GM23338 (cell line): ENCODE measurements at regions not wholly inside any gene's neighbourhood (a gene's known extent, or its start where the extent isn't known, plus 50 kb on each side); places are given as distances from the start of the nearest gene placed in this dataset.

Experiments used
- ATAC-seq: fragments of 200-7000 bp; cut with Tn5 transposase; 3 replicates; pipeline ENCODE4 v1.9.1; 2020
- DNase-seq: peaks from one replicate; pipeline ENCODE4 v3.0.0-alpha.2; 2015; ENCODE audit warnings: low spot score
- H2AFZ ChIP-seq: fragments of 200-600 bp; sonication (generic); 2 replicates; pipeline ENCODE4 v1.8.0; 2016; ENCODE audit warnings: antibody characterized with exemption, mild to moderate bottlenecking, moderate library complexity
- H3F3A ChIP-seq: fragments of 200-600 bp; sonication (generic); replicated peaks from 2 replicates; pipeline ENCODE4 v1.8.0; 2017; ENCODE audit warnings: antibody characterized with exemption, mixed run types, low read depth
- H3K27ac ChIP-seq: fragments of 200-600 bp; sonication (generic); 2 replicates; pipeline ENCODE4 v1.6.1; 2016; ENCODE audit warnings: low read depth
- H3K27me3 ChIP-seq: fragments of 200-600 bp; sonication (generic); 2 replicates; pipeline ENCODE4 v1.8.0; 2016; ENCODE audit warnings: mild to moderate bottlenecking, mixed run types, moderate library complexity; ENCODE audit not compliant: insufficient read depth
- H3K36me3 ChIP-seq: fragments of 200-600 bp; sonication (generic); 2 replicates; pipeline ENCODE4 v1.8.0; 2016; ENCODE audit warnings: mild to moderate bottlenecking; ENCODE audit not compliant: insufficient read depth
- H3K4me1 ChIP-seq: fragments of 200-600 bp; sonication (generic); 2 replicates; pipeline ENCODE4 v1.8.0; 2016; ENCODE audit warnings: mild to moderate bottlenecking, moderate library complexity; ENCODE audit not compliant: insufficient read depth
- H3K4me2 ChIP-seq: fragments of 200-600 bp; sonication (generic); 2 replicates; pipeline ENCODE4 v1.7.1; 2017; ENCODE audit warnings: mixed run types
- H3K4me3 ChIP-seq: fragments of 200-600 bp; sonication (generic); 2 replicates; pipeline ENCODE4 v1.6.1; 2016; ENCODE audit warnings: mixed run types
- H3K79me2 ChIP-seq: fragments of 200-600 bp; sonication (generic); replicated peaks from 2 replicates; pipeline ENCODE4 v1.8.0; 2017; ENCODE audit warnings: mild to moderate bottlenecking; ENCODE audit not compliant: insufficient read depth
- H3K9me2 ChIP-seq: fragments of 200-600 bp; sonication (generic); 2 replicates; pipeline ENCODE4 v1.8.0; 2017; ENCODE audit not compliant: insufficient read depth
- H4K20me1 ChIP-seq: fragments of 200-600 bp; sonication (generic); replicated peaks from 2 replicates; pipeline ENCODE4 v1.8.0; 2017; ENCODE audit warnings: mild to moderate bottlenecking; ENCODE audit not compliant: insufficient read depth
- H3K27ac Mint-ChIP-seq: 2 replicates; pipeline ENCODE4 v1.8.0; 2020; ENCODE audit warnings: inconsistent platforms, mild to moderate bottlenecking, moderate library complexity, mixed read lengths
- H3K27me3 Mint-ChIP-seq: 3 replicates; pipeline ENCODE4 v1.8.0; 2022; ENCODE audit warnings: low read depth, mild to moderate bottlenecking, moderate library complexity, mixed read lengths, inconsistent platforms; ENCODE audit not compliant: insufficient read depth, poor library complexity
- H3K36me3 Mint-ChIP-seq: 3 replicates; pipeline ENCODE4 v1.8.0; 2021; ENCODE audit warnings: low read depth, mild to moderate bottlenecking, inconsistent platforms, moderate library complexity, mixed read lengths
- H3K4me1 Mint-ChIP-seq: 3 replicates; pipeline ENCODE4 v1.8.0; 2020; ENCODE audit warnings: mild to moderate bottlenecking, inconsistent platforms, mixed read lengths
- H3K4me3 Mint-ChIP-seq: 3 replicates; pipeline ENCODE4 v1.8.0; 2021; ENCODE audit warnings: moderate library complexity, mild to moderate bottlenecking, inconsistent platforms, mixed read lengths
- H3K9me3 Mint-ChIP-seq: 3 replicates; pipeline ENCODE4 v1.8.0; 2020; ENCODE audit warnings: moderate library complexity, mild to moderate bottlenecking, inconsistent platforms, mixed read lengths
- CREB1 ChIP-seq: fragments of 250-450 bp; sonication (Bioruptor Pico); IDR thresholded peaks from 2 replicates; pipeline ENCODE4 v1.5.0; 2020; ENCODE audit warnings: low read depth, mild to moderate bottlenecking, moderate library complexity
- CTCF ChIP-seq, 2 experiments: fragments of 200-600 bp in 1 of 2; sonication (generic) in 1 of 2; conservative IDR thresholded peaks; 2 replicates each; pipeline versions ENCODE4 v1.5.1 to v1.6.1; 2016 to 2017; ENCODE audit warnings: antibody characterized with exemption in 2 of 2, low read depth in 2 of 2, mild to moderate bottlenecking in 2 of 2, moderate library complexity in 1 of 2
- EZH2 ChIP-seq: fragments of 200-600 bp; sonication (generic); IDR thresholded peaks from one replicate; pipeline ENCODE4 v1.8.0; 2017; ENCODE audit warnings: antibody characterized with exemption, mild to moderate bottlenecking, low read depth; ENCODE audit not compliant: unreplicated experiment
- EZH2phosphoT487 ChIP-seq: fragments of 200-600 bp; sonication (generic); IDR thresholded peaks from one replicate; pipeline ENCODE4 v1.8.1; 2018; ENCODE audit warnings: antibody characterized with exemption; ENCODE audit not compliant: unreplicated experiment
- JUNB ChIP-seq: IDR thresholded peaks from one replicate; pipeline ENCODE4 v1.6.1; 2016; ENCODE audit warnings: antibody characterized with exemption; ENCODE audit not compliant: unreplicated experiment
- NANOG ChIP-seq: IDR thresholded peaks from 2 replicates; pipeline ENCODE4 v1.6.1; 2016; ENCODE audit warnings: antibody characterized with exemption, borderline replicate concordance
- POLR2AphosphoS5 ChIP-seq: IDR thresholded peaks from 2 replicates; pipeline ENCODE4 v1.6.1; 2016; ENCODE audit warnings: antibody characterized with exemption, low read depth
- REST ChIP-seq: IDR thresholded peaks from one replicate; pipeline ENCODE4 v1.6.1; 2018; ENCODE audit warnings: antibody characterized with exemption; ENCODE audit not compliant: unreplicated experiment
- STAT1 ChIP-seq: IDR thresholded peaks from one replicate; pipeline ENCODE4 v1.6.1; 2016; ENCODE audit warnings: antibody characterized with exemption; ENCODE audit not compliant: unreplicated experiment
- ZNF114 ChIP-seq: fragments of 250-450 bp; sonication (Bioruptor Pico); IDR thresholded peaks from 2 replicates; pipeline ENCODE4 v1.5.0; 2020; ENCODE audit warnings: mild to moderate bottlenecking, moderate library complexity
- ZNF331 ChIP-seq: fragments of 250-450 bp; sonication (Bioruptor Pico); IDR thresholded peaks from 2 replicates; pipeline ENCODE4 v1.5.0; 2020; ENCODE audit warnings: low read depth, mild to moderate bottlenecking, moderate library complexity
- TF ChIP-seq, protein P1 (sequence below): fragments of 250-450 bp; sonication (Bioruptor Pico); IDR thresholded peaks from 2 replicates; pipeline ENCODE4 v1.5.0; 2020; ENCODE audit warnings: mild to moderate bottlenecking, moderate library complexity
- TF ChIP-seq, protein P2 (sequence below): IDR thresholded peaks from 2 replicates; pipeline ENCODE4 v1.6.1; 2016; ENCODE audit warnings: antibody characterized with exemption

DNA sequence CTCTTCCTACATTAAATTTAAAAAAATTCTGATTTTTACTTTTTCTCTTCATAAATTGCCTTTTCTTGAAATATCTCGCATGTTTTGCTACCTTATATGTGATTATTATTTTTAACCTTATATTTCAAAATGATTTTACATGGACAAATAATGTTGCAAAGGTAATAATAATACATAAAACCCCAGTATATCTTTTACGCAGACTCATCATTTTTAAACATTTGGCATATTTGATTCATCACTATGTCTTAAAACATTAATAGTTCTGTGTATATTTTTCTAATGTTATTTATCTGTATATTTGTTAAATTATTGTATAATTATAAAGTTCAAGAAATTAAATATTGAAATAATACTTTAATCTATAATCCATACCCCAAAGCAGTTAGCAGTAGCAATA is 350.8 kb downstream of the RPL10L start:
- Histone ChIP-seq H3K4me1 (no peaks in the 10 kb centered on the region), H3K9me2 (no peaks in the 10 kb centered on the region), H3F3A (no peaks in the 10 kb centered on the region), H3K4me2 (no peak overlapping the region), H3K27ac (no peak overlapping the region), H3K79me2 (no peaks in the 10 kb centered on the region), H3K27me3 (no peaks in the 10 kb centered on the region), H3K36me3 (no peaks in the 10 kb centered on the region), H3K4me3 (no peak overlapping the region), H2AFZ (no peak overlapping the region), H4K20me1 (0 out of 2 replicates have a peak, but pooled peaks cover 2% of the 10 kb centered on the region)
- no peaks in the 10 kb centered on the region for H3K4me1 Mint-ChIP-seq
- H3K9me3 Mint-ChIP-seq = no peaks in the 10 kb centered on the region
- no peak overlapping the region for H3K4me3 Mint-ChIP-seq
- DNase-seq = no peak
- ATAC-seq = no peak
- TF ChIP-seq EZH2phosphoT487 (no peak), EZH2 (no peak), REST (no peak), CTCF (conservative IDR thresholded peaks at IDR 0.05; ENCODE audit: low read depth in 2 of 2) (no peak), ZNF331 (CRISPR knock-in tag) (no peak), STAT1 (no peak), NANOG (no peak), ZNF114 (CRISPR knock-in tag) (no peak), POLR2AphosphoS5 (no peak), CREB1 (CRISPR knock-in tag) (no peak), JUNB (no peak)
- TF ChIP-seq, protein P1, sequence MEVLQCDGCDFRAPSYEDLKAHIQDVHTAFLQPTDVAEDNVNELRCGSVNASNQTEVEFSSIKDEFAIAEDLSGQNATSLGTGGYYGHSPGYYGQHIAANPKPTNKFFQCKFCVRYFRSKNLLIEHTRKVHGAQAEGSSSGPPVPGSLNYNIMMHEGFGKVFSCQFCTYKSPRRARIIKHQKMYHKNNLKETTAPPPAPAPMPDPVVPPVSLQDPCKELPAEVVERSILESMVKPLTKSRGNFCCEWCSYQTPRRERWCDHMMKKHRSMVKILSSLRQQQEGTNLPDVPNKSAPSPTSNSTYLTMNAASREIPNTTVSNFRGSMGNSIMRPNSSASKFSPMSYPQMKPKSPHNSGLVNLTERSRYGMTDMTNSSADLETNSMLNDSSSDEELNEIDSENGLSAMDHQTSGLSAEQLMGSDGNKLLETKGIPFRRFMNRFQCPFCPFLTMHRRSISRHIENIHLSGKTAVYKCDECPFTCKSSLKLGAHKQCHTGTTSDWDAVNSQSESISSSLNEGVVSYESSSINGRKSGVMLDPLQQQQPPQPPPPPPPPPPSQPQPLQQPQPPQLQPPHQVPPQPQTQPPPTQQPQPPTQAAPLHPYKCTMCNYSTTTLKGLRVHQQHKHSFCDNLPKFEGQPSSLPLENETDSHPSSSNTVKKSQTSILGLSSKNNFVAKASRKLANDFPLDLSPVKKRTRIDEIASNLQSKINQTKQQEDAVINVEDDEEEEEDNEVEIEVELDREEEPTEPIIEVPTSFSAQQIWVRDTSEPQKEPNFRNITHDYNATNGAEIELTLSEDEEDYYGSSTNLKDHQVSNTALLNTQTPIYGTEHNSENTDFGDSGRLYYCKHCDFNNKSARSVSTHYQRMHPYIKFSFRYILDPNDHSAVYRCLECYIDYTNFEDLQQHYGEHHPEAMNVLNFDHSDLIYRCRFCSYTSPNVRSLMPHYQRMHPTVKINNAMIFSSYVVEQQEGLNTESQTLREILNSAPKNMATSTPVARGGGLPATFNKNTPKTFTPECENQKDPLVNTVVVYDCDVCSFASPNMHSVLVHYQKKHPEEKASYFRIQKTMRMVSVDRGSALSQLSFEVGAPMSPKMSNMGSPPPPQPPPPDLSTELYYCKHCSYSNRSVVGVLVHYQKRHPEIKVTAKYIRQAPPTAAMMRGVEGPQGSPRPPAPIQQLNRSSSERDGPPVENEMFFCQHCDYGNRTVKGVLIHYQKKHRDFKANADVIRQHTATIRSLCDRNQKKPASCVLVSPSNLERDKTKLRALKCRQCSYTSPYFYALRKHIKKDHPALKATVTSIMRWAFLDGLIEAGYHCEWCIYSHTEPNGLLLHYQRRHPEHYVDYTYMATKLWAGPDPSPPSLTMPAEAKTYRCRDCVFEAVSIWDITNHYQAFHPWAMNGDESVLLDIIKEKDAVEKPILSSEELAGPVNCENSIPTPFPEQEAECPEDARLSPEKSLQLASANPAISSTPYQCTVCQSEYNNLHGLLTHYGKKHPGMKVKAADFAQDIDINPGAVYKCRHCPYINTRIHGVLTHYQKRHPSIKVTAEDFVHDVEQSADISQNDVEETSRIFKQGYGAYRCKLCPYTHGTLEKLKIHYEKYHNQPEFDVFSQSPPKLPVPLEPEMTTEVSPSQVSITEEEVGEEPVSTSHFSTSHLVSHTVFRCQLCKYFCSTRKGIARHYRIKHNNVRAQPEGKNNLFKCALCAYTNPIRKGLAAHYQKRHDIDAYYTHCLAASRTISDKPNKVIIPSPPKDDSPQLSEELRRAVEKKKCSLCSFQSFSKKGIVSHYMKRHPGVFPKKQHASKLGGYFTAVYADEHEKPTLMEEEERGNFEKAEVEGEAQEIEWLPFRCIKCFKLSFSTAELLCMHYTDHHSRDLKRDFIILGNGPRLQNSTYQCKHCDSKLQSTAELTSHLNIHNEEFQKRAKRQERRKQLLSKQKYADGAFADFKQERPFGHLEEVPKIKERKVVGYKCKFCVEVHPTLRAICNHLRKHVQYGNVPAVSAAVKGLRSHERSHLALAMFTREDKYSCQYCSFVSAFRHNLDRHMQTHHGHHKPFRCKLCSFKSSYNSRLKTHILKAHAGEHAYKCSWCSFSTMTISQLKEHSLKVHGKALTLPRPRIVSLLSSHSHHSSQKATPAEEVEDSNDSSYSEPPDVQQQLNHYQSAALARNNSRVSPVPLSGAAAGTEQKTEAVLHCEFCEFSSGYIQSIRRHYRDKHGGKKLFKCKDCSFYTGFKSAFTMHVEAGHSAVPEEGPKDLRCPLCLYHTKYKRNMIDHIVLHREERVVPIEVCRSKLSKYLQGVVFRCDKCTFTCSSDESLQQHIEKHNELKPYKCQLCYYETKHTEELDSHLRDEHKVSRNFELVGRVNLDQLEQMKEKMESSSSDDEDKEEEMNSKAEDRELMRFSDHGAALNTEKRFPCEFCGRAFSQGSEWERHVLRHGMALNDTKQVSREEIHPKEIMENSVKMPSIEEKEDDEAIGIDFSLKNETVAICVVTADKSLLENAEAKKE = no peak
- TF ChIP-seq, protein P2, sequence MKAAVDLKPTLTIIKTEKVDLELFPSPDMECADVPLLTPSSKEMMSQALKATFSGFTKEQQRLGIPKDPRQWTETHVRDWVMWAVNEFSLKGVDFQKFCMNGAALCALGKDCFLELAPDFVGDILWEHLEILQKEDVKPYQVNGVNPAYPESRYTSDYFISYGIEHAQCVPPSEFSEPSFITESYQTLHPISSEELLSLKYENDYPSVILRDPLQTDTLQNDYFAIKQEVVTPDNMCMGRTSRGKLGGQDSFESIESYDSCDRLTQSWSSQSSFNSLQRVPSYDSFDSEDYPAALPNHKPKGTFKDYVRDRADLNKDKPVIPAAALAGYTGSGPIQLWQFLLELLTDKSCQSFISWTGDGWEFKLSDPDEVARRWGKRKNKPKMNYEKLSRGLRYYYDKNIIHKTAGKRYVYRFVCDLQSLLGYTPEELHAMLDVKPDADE = no peak
- H3K27ac Mint-ChIP-seq = no peak overlapping the region
- no peaks in the 10 kb centered on the region for H3K27me3 Mint-ChIP-seq
- H3K36me3 Mint-ChIP-seq = no peaks in the 10 kb centered on the region
